Gastrocnemius medialis (tissue), 4 donors: ENCODE measurements at regions not wholly inside any gene's neighbourhood (a gene's known extent, or its start where the extent isn't known, plus 50 kb on each side); places are given as distances from the start of the nearest gene placed in this dataset.

ENCODE experiments used
- POLR2A ChIP-seq, 2 donors: fragments of 450-650 bp; IDR thresholded peaks; one replicate each; pipeline ENCODE4 v1.6.1; 2017; ENCODE audit warnings: antibody characterized with exemption in 2 of 2, mild to moderate bottlenecking in 2 of 2, moderate library complexity in 2 of 2
- TF ChIP-seq, protein P1 (sequence below), 5 experiments: fragments of 450-650 bp in 3 of 5; fragments of 200-600 bp in 2 of 5; sonication (generic) in 2 of 5; IDR thresholded peaks in 4 of 5; conservative IDR thresholded peaks in 1 of 5; 1 replicate in 4 of 5; 2 replicates in 1 of 5; pipeline ENCODE4 v1.5.1; 2016 to 2019; ENCODE audit warnings: antibody characterized with exemption in 5 of 5, mild to moderate bottlenecking in 3 of 5, moderate library complexity in 3 of 5

DNA sequence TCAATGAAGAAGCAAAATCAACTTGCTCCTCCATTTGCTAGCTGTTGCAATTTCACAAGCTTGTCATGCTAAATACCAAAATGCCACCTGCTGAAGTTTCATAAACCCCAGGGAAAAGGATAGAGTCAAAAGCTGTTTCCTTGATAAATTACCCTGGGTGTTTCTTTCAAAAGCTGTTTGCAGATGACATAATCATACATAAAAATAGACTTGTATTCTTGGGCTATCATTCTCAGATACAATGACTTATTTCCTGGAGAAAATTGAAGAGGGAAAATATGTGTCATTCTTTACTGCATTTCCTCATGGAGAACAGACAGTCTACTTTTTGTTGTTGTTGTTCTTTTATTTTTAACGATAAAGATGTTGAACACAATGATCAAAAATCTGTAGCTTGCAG is 119.2 kb downstream of the GALC start:
- TF ChIP-seq POLR2A (IDR thresholded peaks at IDR 0.05) = no peak
- TF ChIP-seq, protein P1, sequence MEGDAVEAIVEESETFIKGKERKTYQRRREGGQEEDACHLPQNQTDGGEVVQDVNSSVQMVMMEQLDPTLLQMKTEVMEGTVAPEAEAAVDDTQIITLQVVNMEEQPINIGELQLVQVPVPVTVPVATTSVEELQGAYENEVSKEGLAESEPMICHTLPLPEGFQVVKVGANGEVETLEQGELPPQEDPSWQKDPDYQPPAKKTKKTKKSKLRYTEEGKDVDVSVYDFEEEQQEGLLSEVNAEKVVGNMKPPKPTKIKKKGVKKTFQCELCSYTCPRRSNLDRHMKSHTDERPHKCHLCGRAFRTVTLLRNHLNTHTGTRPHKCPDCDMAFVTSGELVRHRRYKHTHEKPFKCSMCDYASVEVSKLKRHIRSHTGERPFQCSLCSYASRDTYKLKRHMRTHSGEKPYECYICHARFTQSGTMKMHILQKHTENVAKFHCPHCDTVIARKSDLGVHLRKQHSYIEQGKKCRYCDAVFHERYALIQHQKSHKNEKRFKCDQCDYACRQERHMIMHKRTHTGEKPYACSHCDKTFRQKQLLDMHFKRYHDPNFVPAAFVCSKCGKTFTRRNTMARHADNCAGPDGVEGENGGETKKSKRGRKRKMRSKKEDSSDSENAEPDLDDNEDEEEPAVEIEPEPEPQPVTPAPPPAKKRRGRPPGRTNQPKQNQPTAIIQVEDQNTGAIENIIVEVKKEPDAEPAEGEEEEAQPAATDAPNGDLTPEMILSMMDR (IDR thresholded peaks at IDR 0.05 in 4 of 5, conservative IDR thresholded peaks at IDR 0.05 in 1 of 5) = no peak
